Activated CD8-positive, alpha-beta T cell treated with anti-CD3 and anti-CD28 coated beads for 36 hours (primary cell): ENCODE measurements at regions not wholly inside any gene's neighbourhood (a gene's known extent, or its start where the extent isn't known, plus 50 kb on each side); places are given as distances from the start of the nearest gene placed in this dataset.
"Not testable (repeated sequence)": the region's sequence is repeated elsewhere in the genome, so short reads cannot be mapped to it uniquely, and the experiment has no call there.

Experiments used
- ATAC-seq: fragments of 200-7000 bp; cut with Tn5 transposase; one replicate; pipeline ENCODE4 v1.10.0; 2021; ENCODE audit warnings: mild to moderate bottlenecking, moderate library complexity
- CTCF ChIA-PET: fragments of 350-600 bp; sonication (Branson Sonifier 250); formaldehyde crosslinking; loops from one replicate; lab custom pipeline; 2021; ENCODE audit warnings: antibody characterized with exemption; lab: Charles Lee
- POLR2A ChIA-PET: fragments of 350-600 bp; sonication (Branson Sonifier 250); formaldehyde crosslinking; loops from one replicate; lab custom pipeline; 2021; ENCODE audit warnings: antibody characterized with exemption; lab: Charles Lee
- DNase-seq: peaks from one replicate; pipeline ENCODE4 v3.0.0-alpha.2; 2020
- H3K27ac Mint-ChIP-seq: one replicate; pipeline ENCODE4 v1.8.0; 2021; ENCODE audit warnings: mild to moderate bottlenecking, mixed read lengths
- H3K27me3 Mint-ChIP-seq: one replicate; pipeline ENCODE4 v1.8.0; 2021; ENCODE audit warnings: mixed read lengths
- H3K36me3 Mint-ChIP-seq: one replicate; pipeline ENCODE4 v1.8.0; 2021; ENCODE audit warnings: low read depth, mixed read lengths
- H3K4me1 Mint-ChIP-seq: one replicate; pipeline ENCODE4 v1.8.0; 2021; ENCODE audit warnings: low read depth, mixed read lengths
- H3K4me3 Mint-ChIP-seq: one replicate; pipeline ENCODE4 v1.8.0; 2021; ENCODE audit warnings: mild to moderate bottlenecking, moderate library complexity, mixed read lengths
- H3K9me3 Mint-ChIP-seq: one replicate; pipeline ENCODE4 v1.8.0; 2021; ENCODE audit warnings: mixed read lengths
- intact Hi-C: fragments of 100-400 bp; cut with micrococcal nuclease; formaldehyde crosslinking; loops from one replicate; pipeline ENCODE4 v1.10.0; 2022
- TF ChIP-seq, protein P1 (sequence below): fragments of 200-600 bp; IDR thresholded peaks from one replicate; pipeline ENCODE4 v1.8.0; 2022; ENCODE audit warnings: antibody characterized with exemption, mild to moderate bottlenecking

DNA sequence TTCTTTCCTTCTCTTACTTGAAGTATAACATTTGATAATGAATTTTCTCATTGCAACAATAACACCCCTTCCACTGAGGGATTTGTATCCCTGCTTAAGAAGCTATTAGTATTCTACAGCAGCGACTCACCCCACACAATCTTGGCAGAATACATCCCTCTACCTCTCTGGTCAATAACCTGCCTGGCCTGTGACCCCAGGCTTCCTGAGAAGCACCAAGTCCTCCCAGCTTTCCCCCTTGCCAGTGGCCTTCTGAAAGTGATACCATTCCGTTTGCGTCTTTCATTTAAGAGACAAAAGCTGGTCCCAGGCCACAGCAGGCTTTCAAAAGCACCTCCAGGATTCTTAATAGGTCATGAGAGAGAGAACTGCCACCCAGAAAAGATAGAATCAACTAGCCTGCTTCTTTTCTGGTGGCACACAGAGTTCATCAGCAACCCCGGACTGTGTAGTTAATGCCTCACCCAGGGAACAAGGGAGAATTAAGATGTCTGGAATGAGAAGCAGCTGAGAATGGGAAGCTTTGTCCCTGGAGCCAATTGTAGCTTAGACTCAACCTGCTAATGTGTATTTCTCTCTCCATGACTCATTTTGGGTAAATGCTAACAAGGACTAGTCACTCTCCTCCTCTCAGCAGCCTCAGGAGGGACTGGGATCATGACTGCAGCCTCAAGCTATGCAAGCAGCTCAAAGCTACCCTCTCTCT is 101.0 kb upstream of the CPNE4 start:
- Mint-ChIP-seq H3K27me3 (peaks cover 3% of the 10 kb centered on the region), H3K9me3 (peaks cover 2% of the 10 kb centered on the region), H3K27ac (no peak overlapping the region), H3K4me1 (no peaks in the 10 kb centered on the region), H3K4me3 (no peak overlapping the region), H3K36me3 (no peaks in the 10 kb centered on the region)
- intact Hi-C loops = no loop called here
- TF ChIP-seq, protein P1, sequence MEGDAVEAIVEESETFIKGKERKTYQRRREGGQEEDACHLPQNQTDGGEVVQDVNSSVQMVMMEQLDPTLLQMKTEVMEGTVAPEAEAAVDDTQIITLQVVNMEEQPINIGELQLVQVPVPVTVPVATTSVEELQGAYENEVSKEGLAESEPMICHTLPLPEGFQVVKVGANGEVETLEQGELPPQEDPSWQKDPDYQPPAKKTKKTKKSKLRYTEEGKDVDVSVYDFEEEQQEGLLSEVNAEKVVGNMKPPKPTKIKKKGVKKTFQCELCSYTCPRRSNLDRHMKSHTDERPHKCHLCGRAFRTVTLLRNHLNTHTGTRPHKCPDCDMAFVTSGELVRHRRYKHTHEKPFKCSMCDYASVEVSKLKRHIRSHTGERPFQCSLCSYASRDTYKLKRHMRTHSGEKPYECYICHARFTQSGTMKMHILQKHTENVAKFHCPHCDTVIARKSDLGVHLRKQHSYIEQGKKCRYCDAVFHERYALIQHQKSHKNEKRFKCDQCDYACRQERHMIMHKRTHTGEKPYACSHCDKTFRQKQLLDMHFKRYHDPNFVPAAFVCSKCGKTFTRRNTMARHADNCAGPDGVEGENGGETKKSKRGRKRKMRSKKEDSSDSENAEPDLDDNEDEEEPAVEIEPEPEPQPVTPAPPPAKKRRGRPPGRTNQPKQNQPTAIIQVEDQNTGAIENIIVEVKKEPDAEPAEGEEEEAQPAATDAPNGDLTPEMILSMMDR = no peak
- POLR2A ChIA-PET = no interaction called here
- CTCF ChIA-PET = interaction anchor here (0.8 kb wide), 1 partner anchor 10 kb away, joined by 3 read pairs; no protein-coding TSS in a partner anchor
- DNase-seq (no peak), ATAC-seq (no peak)

- peaks cover 3% of the 10 kb centered on the region for H3K27me3 Mint-ChIP-seq
- ChIA-PET CTCF (interaction anchor here (0.8 kb wide), 1 partner anchor 10 kb away, joined by 3 read pairs; no protein-coding TSS in a partner anchor), POLR2A (no interaction called here)
- peaks cover 2% of the 10 kb centered on the region for H3K9me3 Mint-ChIP-seq
- ATAC-seq (no peak), DNase-seq (no peak)
- H3K4me3 Mint-ChIP-seq = no peak overlapping the region
- no peaks in the 10 kb centered on the region for H3K36me3 Mint-ChIP-seq
- no peaks in the 10 kb centered on the region for H3K4me1 Mint-ChIP-seq
- intact Hi-C loops = no loop called here
- TF ChIP-seq, protein P1 = no peak
- H3K27ac Mint-ChIP-seq = no peak overlapping the region
These were observed 101.5 kb upstream of the CPNE4 start for GRCh38 chr3:132136334-132136716.

GRCh38 chr3:132136902-132137301 is 102.1 kb upstream of the CPNE4 start:
- H3K4me3 Mint-ChIP-seq, CTCF ChIA-PET, H3K4me1 Mint-ChIP-seq, POLR2A ChIA-PET, H3K27ac Mint-ChIP-seq, H3K9me3 Mint-ChIP-seq, DNase-seq, ATAC-seq, H3K27me3 Mint-ChIP-seq, H3K36me3 Mint-ChIP-seq, intact Hi-C loops: not testable (repeated sequence)

GRCh38 chr3:132145833-132146232 is 111.0 kb upstream of the CPNE4 start:
- Mint-ChIP-seq H3K27ac (no peak overlapping the region), H3K36me3 (no peaks in the 10 kb centered on the region), H3K9me3 (no peaks in the 10 kb centered on the region), H3K4me1 (no peaks in the 10 kb centered on the region), H3K27me3 (peaks cover 2% of the 10 kb centered on the region), H3K4me3 (no peak overlapping the region)
- ChIA-PET POLR2A (no interaction called here), CTCF (interaction anchor here (0.9 to 1.2 kb wide), 2 partner anchors 10 to 75 kb away, joined by 3 read pairs; no protein-coding TSS in a partner anchor)
- intact Hi-C loops = no loop called here
- TF ChIP-seq, protein P1 = no peak
- no peak for DNase-seq
- no peak for ATAC-seq

- CTCF ChIA-PET = no interaction called here
- Mint-ChIP-seq H3K36me3 (no peaks in the 10 kb centered on the region), H3K9me3 (no peaks in the 10 kb centered on the region), H3K27ac (no peak overlapping the region), H3K4me1 (no peaks in the 10 kb centered on the region), H3K27me3 (peaks cover 2% of the 10 kb centered on the region), H3K4me3 (no peak overlapping the region)
- no peak for DNase-seq
- intact Hi-C loops = no loop called here
- TF ChIP-seq, protein P1 = no peak
- POLR2A ChIA-PET = no interaction called here
- ATAC-seq = no peak
These were observed 119.8 kb upstream of the CPNE4 start for GRCh38 chr3:132154619-132155018.
